NCI-H460 (cell line): ENCODE measurements at regions not wholly inside any gene's neighbourhood (a gene's known extent, or its start where the extent isn't known, plus 50 kb on each side); places are given as distances from the start of the nearest gene placed in this dataset.
A peak's percentile ranks its signal among the peaks of the same experiment; 100 is the strongest.

ENCODE experiments used
- DNase-seq: peaks from one replicate; pipeline ENCODE4 v3.0.0-alpha.2; 2016; ENCODE audit warnings: low read depth; ENCODE audit errors: extremely low read depth

GRCh38 chr7:84565345-84566074 lies 370.9 kb upstream of the SEMA3A start:
- no peak for DNase-seq

GRCh38 chr7:84553711-84554110 lies 359.1 kb upstream of the SEMA3A start:
- no peak for DNase-seq

- no peak for DNase-seq
Observed at GRCh38 chr7:84549409-84549808, 354.8 kb upstream of the SEMA3A start.

- DNase-seq, result no peak
Observed at GRCh38 chr7:84548366-84549365, 354.1 kb upstream of the SEMA3A start.

DNA sequence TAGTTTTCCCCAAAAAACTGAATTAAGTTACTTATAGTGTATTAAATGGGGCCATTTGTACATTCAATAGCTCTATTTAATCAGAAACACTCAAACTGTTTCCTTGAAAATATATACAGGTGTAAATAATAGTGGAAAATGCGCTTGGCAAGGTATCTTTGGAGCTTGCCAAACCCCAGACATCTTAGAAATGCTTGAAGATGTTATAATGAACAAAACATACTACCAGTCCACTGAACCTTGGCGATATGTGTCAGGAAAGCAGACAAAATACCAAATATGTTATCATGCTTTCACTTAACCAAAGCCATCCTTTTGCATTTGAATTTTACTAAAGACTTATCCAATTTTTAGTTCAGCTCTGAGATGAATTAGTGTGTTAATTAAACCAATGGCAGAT lies 352.7 kb upstream of the SEMA3A start:
- no peak for DNase-seq

GRCh38 chr7:84546403-84546802 lies 351.8 kb upstream of the SEMA3A start:
- no peak for DNase-seq

GRCh38 chr7:84538268-84538667 lies 343.7 kb upstream of the SEMA3A start:
- no peak for DNase-seq

DNA sequence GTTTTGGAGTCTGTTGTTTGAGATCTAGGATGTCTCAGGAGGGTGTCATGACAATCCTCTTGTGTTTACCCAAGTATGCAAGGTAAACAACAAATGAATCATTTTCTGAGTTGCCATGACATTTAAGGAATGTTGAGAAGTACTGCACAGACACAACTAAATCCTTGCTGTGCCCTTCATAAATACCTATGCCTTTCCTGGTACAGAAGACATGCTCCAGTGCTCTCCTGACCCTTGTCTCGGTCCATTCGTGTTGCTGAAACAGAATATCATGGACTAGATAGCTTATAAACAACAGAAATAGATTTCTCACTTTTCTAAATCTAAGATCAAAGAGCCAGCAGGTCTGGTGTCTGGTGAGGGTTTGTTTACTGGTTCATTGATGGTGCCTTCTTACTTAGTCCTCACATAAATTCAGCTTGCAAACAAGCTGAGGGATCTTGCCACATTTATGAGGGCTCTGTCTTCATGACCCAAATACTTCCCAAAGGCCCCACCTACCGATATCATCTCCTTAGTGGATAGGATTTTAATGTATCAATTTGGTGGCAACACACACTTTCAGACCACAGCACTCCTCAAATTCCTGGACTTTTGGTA lies 341.8 kb upstream of the SEMA3A start:
- peak; percentile 51 for DNase-seq

- no peak for DNase-seq
Observed at GRCh38 chr7:84535580-84536270, 341.1 kb upstream of the SEMA3A start.

- no peak for DNase-seq
Observed at GRCh38 chr7:84533182-84533581, 338.6 kb upstream of the SEMA3A start.

DNA sequence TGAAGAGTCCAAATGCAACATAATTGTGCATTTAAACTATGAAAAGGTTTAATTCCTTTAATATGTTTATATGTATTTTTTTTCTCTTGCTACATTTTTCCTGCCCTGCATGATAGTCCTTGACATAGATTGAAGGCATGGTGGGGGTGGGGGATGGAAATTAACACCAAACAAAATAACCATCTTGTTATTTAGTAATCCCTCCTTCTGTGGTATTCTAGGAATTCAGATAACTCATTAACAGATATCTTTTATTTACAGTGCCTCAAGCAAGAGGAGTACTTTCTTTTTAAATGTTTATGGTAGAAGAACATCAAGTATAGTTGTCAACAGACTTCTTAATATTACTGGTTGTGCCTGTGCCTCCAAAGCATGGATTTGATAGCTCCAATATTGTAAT lies 337.6 kb upstream of the SEMA3A start:
- no peak for DNase-seq

DNA sequence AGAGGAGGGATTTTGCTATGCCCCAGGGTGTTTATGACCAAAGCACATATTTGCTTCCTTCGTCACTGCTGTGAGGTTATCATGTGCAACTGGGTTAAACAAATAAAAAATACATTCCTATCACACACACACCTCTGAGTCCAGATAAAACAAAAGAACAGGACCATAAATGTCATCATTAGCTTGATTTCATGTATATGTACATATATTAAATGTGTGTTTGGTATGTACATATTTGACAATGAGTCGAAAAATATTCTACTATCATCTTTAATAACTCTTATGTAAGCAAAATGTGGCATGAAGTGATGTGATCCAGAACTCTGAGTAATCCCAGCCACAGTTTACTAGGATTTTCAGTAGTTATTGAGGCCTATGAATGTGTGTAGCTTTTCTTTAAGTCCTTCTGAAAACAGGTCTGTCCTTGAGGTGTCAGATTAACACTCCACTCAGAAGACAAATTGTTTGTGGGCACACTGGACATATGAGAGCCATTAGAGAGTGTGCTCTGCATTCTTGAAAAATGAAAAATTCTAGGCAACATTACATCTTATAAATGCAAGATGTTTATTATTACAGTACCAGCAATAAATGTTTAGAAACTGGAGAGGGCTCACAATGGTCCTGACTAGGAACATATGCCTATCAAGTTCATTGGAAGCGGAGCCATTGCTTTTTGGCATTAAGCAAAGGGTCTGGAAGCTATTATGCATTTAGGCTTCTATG lies 335.1 kb upstream of the SEMA3A start:
- DNase-seq, result peak; percentile 86

DNA sequence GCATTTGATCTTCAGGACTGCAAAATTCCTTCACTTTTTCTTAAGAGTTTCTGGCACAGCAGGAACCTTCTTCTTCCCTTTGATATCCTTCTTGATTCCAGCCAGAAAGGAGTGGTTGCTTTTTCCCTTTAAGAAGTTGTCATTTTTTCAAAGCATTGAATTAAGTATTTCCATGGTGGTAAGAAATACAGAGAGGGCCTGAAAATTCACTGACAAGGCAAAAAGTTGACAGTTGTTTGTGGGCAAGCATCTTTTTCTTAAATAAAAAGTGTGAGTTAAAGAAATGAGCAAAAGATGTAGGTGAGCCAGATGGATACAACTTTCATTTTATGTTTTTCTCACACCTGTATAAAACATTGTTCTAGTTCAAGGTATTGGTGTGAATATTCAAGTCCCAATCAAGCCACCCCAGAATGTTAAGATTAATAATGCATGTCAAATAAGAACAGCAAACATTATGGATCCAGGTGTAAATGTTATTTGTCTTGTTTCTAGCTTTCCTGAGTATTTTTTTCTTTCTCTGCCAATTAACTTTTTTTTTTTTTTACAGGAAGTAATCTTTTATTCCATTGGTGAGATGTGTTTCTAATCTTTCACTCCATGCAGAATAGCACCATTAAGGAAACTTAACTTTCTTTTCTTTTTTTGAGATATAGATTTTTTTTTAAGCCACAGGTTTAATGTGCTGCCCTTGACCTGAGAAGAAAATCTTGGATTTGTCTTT lies 334.3 kb upstream of the SEMA3A start:
- DNase-seq, result no peak

GRCh38 chr7:84524714-84525694 lies 330.4 kb upstream of the SEMA3A start:
- peak; percentile 68 for DNase-seq

GRCh38 chr7:84513061-84513460 lies 318.5 kb upstream of the SEMA3A start:
- no peak for DNase-seq

DNA sequence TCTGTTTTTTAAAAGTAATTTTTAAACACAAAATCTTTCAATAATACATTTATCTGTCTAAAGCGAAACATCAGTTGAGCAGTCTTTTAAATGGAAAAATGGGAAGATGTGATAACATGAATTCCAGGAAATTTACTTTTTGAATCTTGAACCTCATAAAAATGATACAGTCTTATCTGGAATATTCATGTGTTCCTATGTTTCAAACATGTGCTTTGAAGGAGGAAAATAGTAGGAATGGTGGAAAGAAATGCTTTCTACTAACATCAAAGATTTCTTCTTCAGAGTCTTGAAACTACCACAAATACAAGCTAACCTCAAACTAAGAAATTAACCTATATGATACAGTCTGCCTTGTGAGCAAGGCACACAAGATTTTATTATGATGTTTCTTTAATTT lies 317.5 kb upstream of the SEMA3A start:
- no peak for DNase-seq

GRCh38 chr7:84510505-84510904 lies 315.9 kb upstream of the SEMA3A start:
- no peak for DNase-seq

DNA sequence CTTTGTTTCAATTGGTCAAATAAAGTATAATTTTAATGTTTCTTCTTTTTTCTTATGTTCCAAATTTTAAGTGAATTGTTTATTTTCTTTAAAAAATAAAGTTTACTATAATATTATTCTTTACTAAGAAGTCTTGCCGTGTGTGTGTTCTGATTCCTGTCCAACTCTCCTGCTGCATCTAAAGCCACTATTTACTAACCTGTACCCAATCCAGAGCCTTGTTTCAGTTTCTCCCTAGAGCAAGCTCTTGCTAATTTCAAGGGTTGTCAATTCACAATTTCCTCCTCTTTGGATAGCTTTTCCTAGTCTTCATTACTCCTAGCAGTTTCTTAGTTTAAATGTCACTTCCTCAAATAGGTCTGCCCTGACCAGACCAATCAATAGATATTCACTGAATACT lies 314.9 kb upstream of the SEMA3A start:
- no peak for DNase-seq
